ENCODE measurements at regions not wholly inside any gene's neighbourhood (a gene's known extent, or its start where the extent isn't known, plus 50 kb on each side); places are given as distances from the start of the nearest gene placed in this dataset.

DNA sequence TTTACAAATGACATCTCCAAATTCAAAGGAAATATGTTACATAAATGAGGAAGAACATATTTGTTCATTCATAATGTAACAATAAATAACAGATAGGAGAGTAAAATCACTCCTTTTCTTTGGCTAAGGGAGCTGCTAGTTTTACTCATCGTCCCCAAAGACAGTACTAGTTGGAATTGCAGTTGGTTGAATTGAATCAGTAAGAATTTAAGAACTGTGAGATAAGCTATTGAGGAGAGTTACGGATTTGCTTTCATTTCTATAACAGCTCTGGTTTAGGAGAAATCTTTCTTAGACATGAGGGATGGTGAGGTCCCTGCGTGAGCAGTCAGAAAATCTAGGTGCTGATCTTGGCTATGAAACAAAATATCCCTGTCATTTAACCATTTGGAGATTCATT is 402.8 kb downstream of the AEBP2 start:
- TF ChIP-seq POLR2AphosphoS5 (IDR thresholded peaks at IDR 0.05; ENCODE audit: insufficient read depth in 1 of 2, low read depth in 1 of 2) (no peak), POLR2A (IDR thresholded peaks at IDR 0.05) (no peak)
- TF ChIP-seq, protein P1, sequence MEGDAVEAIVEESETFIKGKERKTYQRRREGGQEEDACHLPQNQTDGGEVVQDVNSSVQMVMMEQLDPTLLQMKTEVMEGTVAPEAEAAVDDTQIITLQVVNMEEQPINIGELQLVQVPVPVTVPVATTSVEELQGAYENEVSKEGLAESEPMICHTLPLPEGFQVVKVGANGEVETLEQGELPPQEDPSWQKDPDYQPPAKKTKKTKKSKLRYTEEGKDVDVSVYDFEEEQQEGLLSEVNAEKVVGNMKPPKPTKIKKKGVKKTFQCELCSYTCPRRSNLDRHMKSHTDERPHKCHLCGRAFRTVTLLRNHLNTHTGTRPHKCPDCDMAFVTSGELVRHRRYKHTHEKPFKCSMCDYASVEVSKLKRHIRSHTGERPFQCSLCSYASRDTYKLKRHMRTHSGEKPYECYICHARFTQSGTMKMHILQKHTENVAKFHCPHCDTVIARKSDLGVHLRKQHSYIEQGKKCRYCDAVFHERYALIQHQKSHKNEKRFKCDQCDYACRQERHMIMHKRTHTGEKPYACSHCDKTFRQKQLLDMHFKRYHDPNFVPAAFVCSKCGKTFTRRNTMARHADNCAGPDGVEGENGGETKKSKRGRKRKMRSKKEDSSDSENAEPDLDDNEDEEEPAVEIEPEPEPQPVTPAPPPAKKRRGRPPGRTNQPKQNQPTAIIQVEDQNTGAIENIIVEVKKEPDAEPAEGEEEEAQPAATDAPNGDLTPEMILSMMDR (IDR thresholded peaks at IDR 0.05), result no peak
